Liver (tissue), 3 donors: ENCODE measurements at regions not wholly inside any gene's neighbourhood (a gene's known extent, or its start where the extent isn't known, plus 50 kb on each side); places are given as distances from the start of the nearest gene placed in this dataset.

Source experiments
- ATF3 ChIP-seq: IDR thresholded peaks from 2 replicates; pipeline ENCODE4 v1.6.1; 2016; ENCODE audit warnings: antibody characterized with exemption
- CTCF ChIP-seq: fragments of 150-350 bp; IDR thresholded peaks from 2 replicates; pipeline ENCODE4 v1.5.1; 2017; ENCODE audit warnings: improper control_type of control experiment, low read depth, low read length; ENCODE audit not compliant: missing input control
- EGR1 ChIP-seq, 2 donors: IDR thresholded peaks; 2 replicates each; pipeline ENCODE4 v1.6.1; 2016 to 2018; ENCODE audit warnings: antibody characterized with exemption in 2 of 2, low read depth in 2 of 2
- GABPA ChIP-seq, 2 donors: IDR thresholded peaks in 1 of 2; conservative IDR thresholded peaks in 1 of 2; 2 replicates each; pipeline ENCODE4 v1.6.1; 2016; ENCODE audit warnings: antibody characterized with exemption in 2 of 2, mild to moderate bottlenecking in 1 of 2, moderate library complexity in 1 of 2
- HNF4A ChIP-seq, 2 donors: conservative IDR thresholded peaks; 2 replicates each; pipeline ENCODE4 v1.6.1; 2016; ENCODE audit warnings: antibody characterized with exemption in 2 of 2, mild to moderate bottlenecking in 2 of 2
- JUND ChIP-seq, 2 donors: IDR thresholded peaks; 2 replicates each; pipeline ENCODE4 v1.6.1; 2016; ENCODE audit warnings: antibody characterized with exemption in 2 of 2
- MAX ChIP-seq: IDR thresholded peaks from 2 replicates; pipeline ENCODE4 v1.6.1; 2016; ENCODE audit warnings: antibody characterized with exemption
- NR2F2 ChIP-seq: IDR thresholded peaks from 2 replicates; pipeline ENCODE4 v1.6.1; 2016; ENCODE audit warnings: antibody characterized with exemption
- RAD21 ChIP-seq, 2 donors: IDR thresholded peaks; 2 replicates each; pipeline ENCODE4 v1.6.1; 2016; ENCODE audit warnings: antibody characterized with exemption in 2 of 2, mild to moderate bottlenecking in 2 of 2
- REST ChIP-seq: IDR thresholded peaks from 2 replicates; pipeline ENCODE4 v1.6.1; 2016; ENCODE audit warnings: antibody characterized with exemption, mild to moderate bottlenecking
- RXRA ChIP-seq, 2 donors: IDR thresholded peaks; 2 replicates each; pipeline ENCODE4 v1.6.1; 2017 to 2018; ENCODE audit warnings: antibody characterized with exemption in 2 of 2, mild to moderate bottlenecking in 1 of 2
- TAF1 ChIP-seq: conservative IDR thresholded peaks from 2 replicates; pipeline ENCODE4 v1.6.1; 2016; ENCODE audit warnings: antibody characterized with exemption, mild to moderate bottlenecking
- YY1 ChIP-seq: IDR thresholded peaks from 2 replicates; pipeline ENCODE4 v1.6.1; 2016; ENCODE audit warnings: antibody characterized with exemption, mild to moderate bottlenecking
- ZBTB33 ChIP-seq: IDR thresholded peaks from 2 replicates; pipeline ENCODE4 v1.6.1; 2016; ENCODE audit warnings: antibody characterized with exemption
- donor health status: healthy.
- donor health status: healthy.

- no peak for TF ChIP-seq CTCF
- TF ChIP-seq RAD21 (IDR thresholded peaks at IDR 0.05), result no peak
- no peak for TF ChIP-seq MAX
- TF ChIP-seq ATF3, result no peak
- no peak for TF ChIP-seq GABPA (IDR thresholded peaks at IDR 0.05 in 1 of 2, conservative IDR thresholded peaks at IDR 0.05 in 1 of 2)
- no peak for TF ChIP-seq EGR1 (IDR thresholded peaks at IDR 0.05; ENCODE audit: low read depth in 2 of 2)
- no peak for TF ChIP-seq RXRA (IDR thresholded peaks at IDR 0.05)
- no peak for TF ChIP-seq TAF1
- TF ChIP-seq JUND (IDR thresholded peaks at IDR 0.05), result no peak
- no peak for TF ChIP-seq NR2F2
- no peak for TF ChIP-seq YY1
- TF ChIP-seq ZBTB33, result no peak
- TF ChIP-seq HNF4A (conservative IDR thresholded peaks at IDR 0.05), result no peak
- TF ChIP-seq REST, result no peak
These were observed 968.8 kb downstream of the TLE1 start for GRCh38 chr9:80720579-80720978.
